SK-MEL-5 (cell line): ENCODE measurements at regions not wholly inside any gene's neighbourhood (a gene's known extent, or its start where the extent isn't known, plus 50 kb on each side); places are given as distances from the start of the nearest gene placed in this dataset.
"Not testable (repeated sequence)": the region's sequence is repeated elsewhere in the genome, so short reads cannot be mapped to it uniquely, and the experiment has no call there.

Experiments used
- DNase-seq: peaks from one replicate; pipeline ENCODE4 v3.0.0-alpha.2; 2016; ENCODE audit warnings: low read depth, low spot score
- in situ Hi-C: cut with HindIII; loops from 2 replicates; pipeline ENCODE4 v1.10.0; 2016; ENCODE audit warnings: low sequenced_read_pairs, high pct_unique_total_duplicates, low pct_unique_long_range_greater_than_20kb

DNA sequence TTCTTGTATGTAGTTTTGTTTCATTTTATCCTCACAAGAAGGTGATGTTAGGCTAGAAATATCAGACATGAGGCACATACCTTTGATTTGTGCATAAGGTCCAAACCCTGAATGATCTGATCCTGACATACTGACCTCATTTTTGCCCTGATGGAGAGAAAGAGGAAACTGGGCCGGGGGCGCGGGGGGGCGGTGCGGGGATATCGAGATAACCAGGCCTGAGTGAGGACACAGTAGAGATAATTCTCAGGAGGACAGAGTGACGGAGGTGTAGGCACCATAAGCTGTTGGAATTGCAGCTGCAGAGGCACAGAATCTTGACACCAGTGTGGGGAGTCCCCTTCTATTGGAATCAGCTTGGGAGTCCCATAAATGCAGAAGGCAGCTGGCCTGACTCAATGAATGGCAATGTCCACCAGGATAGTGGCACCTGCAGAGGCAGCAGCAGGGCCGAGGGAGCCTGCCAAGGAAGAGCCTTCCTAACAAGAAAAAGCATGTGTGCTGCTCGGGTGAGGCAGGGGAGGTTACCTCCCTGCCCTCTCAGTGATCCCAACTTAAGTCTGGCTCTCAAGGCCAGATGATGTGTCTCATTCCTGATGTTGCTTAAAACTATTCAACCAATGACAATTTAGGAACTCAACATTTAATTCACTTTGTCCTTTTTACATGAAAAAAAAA is 234.3 kb upstream of the MSX2 start:
- no peak for DNase-seq
- in situ Hi-C loops: no loop called here

DNA sequence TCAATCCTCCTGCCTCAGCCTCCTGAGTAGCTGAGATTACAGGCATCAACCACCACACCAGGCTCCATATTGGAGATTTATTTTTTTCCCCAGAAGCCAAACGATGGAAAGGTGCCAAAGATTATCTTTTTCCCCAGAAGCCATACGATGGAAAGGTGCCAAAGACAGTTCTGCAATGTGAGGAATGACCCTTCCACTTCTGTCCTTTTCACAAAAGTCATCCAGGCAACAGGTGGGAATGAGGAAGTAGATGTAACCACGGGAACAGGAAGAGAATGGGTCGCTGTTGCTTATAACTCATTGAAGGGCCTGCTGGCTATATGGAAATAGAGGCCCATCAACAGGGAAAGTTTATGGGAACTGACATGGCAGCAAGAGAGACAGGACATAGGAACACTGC is 233.7 kb upstream of the MSX2 start:
- in situ Hi-C loops: no loop called here
- DNase-seq: no peak

DNA sequence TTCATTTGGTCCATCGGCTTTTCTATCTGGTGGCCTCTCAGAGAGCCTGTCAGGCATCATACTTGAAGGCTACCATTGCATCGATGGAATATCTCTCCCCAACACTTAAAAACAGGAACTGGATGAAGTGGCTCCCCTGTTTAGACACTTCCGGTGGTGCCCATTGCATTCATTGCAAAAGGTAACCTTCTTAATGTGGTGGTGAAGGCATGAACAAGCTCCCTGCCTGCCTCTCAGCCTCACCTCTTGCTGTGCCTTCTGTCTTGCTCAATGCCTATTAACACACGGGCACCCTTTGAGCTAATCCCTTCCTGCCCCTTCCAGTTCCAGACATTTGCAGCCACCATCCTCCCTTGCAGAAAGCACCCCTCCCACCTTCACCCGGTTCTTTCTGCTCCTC is 233.1 kb upstream of the MSX2 start:
- in situ Hi-C loops: no loop called here
- no peak for DNase-seq

DNA sequence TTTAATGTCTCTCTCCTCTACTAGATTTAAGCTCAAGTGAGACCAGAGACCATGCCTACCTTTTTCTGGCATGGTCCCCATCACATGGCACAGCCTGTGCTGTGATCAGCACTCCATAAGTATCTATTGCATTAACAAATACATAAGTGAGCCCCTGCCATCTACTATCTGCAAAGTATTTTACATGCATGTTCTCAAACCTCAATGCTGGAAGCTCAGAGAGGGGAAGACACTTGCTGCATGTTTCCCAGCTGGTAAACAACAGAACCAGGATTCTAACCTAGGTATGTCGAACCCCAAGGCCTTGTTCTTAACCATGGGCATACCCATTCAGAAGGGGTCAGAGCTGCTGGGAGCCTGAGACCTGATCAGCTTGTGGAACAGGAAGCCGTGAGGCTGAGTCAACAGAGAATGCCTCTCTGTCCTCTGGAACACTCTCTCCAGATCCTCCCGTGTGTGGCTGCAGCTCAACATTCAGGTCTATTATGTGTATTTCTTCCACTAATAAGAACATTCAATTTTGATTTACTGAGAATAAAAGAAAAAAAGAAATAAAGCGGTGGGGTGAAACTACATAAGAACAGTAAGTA is 232.5 kb upstream of the MSX2 start:
- no peak for DNase-seq
- in situ Hi-C loops: no loop called here

DNA sequence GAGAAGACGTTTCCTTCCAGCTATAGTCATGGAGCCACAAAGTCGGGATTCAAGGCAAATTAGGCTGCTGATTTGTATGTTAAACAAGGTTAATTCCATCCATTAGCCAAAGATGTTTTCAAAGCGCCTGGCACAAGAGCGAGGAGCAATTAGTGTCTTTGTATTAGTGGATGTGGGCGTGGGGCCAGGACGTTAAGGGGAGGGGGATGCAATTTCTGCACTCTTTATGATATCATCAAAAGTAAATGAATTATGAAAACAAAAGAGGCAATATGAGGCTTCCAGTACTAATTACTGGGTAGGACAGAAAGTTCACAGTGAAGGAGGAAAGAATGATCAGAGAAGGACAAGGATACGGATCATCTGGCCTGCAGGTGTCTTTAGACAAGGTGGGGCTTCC is 230.9 kb upstream of the MSX2 start:
- in situ Hi-C loops: no loop called here
- DNase-seq: no peak

DNA sequence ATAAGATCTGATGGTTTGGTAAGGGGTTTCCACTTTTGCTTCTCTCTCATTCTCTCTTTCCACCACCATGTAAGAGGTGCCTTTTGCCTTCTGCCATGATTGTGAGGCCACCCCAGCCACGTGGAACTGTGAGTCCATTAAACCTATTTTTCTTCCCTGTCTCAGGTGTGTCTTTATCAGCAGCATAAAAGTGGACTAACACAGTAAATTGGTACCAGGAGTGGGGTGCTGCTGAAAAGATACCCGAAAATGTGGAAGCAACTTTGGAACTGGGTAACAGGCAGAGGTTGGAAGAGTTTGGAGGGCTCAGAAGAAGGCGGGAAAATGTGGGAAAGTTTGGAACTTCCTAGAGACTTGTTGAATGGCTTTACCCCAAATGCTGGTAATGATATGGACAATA is 226.4 kb upstream of the MSX2 start:
- in situ Hi-C loops, DNase-seq: not testable (repeated sequence)

DNA sequence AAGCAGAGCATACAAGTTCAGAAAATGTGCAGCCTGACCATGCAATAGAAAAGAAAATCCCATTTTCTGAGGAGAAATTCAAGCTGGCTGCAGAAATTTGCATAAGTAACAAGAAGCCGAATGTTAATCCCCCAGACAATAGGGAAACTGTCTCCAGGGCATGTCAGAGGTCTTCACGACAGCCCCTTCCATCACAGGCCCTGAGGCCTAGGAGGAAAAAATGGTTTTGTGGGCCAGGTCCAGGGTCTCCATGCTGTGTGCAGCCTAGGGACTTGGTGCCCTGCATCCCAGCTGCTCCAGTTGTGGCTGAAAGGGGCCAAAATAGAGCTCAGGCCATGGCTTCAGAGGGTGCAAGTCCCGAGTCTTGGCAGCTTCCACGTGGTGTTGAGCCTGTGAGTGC is 225.8 kb upstream of the MSX2 start:
- DNase-seq, in situ Hi-C loops: not testable (repeated sequence)

DNA sequence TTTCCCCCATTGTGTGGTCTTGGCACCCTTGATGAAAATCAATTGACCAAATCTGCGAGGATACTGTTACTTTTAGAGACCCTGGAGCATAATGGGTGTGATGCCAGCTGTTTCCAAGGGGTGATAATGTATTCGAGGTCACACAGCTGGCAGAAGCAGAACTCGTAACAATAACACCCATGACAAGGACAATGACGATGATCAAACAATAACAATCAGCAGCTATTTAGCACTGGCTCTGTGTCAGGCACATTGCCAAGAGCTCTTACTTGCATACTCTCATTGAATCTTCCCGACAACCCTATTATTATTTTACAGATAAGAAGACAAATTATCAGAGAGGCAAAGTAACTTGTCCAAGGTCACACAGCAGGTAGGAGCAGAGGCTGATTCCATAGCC is 223.7 kb upstream of the MSX2 start:
- no peak for DNase-seq
- in situ Hi-C loops: no loop called here

DNA sequence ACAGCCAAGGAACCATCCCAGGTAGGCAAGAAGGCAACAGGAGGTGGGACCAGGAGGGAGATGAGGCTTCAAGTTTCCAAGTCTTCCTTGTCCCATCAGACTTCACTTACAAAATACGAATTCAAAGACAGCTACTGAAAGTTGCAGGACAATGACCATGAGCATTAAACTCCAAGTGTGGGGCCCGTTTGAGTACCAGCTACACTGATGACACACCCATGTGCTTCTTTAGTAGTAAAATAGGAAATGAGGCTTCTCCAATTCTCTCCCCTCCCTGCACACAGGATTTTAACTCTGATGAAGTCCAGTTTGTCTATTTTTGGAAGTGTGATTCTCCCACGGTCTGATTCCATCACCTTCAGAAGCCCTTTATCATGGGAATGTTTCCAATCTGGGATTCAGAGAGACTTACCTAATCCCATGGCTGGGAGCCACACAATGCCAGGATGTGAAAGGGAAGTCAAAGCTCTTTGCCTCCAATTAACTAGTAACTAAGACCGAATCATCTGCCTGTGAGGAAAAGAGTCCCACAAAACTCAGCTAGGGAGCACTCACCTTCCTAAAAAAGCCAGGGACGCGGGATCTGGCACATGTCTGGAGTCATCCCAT is 222.8 kb upstream of the MSX2 start:
- in situ Hi-C loops: no loop called here
- DNase-seq: no peak

DNA sequence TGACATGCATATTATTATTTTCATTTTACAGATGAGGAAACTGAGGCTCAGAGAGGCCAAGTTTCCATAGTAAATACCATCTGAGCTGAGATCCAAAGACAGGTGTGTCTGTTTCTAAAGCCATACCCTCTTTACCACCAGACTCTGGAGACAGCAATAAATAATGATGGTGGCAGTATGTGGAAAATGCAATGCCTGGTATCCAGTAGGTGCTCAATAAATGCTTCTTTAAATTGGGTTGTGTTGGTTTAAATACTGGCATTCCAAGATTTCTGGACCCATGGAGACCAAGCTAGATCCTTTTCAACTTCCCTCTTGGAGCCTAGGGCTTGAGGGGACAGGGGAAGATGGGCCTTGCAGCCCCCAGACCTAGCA is 221.3 kb upstream of the MSX2 start:
- DNase-seq: no peak
- in situ Hi-C loops: no loop called here

DNA sequence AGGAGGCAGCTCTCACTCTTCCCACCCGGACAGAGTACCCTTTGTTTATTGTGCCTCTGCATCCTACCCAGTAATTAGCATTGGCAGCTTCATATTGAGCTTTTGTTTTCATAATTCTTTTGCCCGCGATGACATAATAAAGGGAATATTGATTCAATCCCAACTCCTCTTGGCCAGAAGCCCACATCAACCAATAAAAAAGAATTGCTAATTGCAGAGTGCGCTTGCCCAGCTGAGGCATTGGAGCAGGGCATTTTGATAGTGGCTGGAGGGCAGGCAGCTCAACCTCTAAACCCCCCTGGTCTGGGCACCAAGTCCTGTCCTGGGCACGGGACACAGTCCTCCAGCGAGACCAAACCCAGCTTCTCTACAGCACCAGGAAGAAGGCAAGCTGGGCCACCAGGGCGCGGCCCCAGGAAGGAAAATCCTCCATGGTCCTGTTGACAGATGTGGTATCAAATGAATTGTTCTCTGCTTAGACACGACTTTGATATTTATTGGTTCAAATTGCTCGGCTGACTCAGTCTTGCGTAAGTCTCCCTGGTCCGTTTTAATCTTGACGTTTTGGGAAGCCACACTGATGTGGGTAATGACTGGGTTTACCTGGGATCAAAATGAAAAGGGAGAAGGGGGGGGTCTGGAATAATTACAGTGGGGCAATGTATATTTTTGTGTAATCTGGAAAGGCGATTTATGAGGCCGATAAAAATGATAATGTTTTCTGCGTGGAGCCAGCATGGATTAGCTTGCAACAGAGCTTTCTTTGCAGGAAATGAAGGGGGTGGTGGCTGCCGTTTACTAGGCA is 220.7 kb upstream of the MSX2 start:
- peak; percentile 64 for DNase-seq
- in situ Hi-C loops: no loop called here

DNA sequence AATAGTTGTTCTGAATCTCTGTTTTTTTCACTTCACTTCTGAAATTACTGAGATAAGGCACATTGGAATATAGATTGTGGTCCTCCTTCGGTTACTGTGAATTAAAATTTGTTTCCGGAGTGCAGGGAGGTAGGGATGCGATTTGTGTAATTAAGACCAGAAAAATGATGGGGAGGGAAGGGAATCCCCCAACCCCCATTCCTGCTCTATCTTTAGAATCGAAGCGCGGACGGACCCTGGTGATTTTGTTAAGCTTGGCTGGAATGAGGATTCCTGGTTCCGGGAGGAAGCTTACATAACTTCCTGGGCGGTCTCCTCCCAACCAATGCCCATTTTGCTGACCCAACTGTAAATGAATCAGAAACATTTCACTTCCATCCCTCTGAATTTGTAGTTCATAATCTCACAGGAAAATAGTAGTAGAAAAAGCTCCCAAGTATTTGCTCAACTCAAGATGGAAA is 220.1 kb upstream of the MSX2 start:
- DNase-seq: no peak
- in situ Hi-C loops: no loop called here

DNA sequence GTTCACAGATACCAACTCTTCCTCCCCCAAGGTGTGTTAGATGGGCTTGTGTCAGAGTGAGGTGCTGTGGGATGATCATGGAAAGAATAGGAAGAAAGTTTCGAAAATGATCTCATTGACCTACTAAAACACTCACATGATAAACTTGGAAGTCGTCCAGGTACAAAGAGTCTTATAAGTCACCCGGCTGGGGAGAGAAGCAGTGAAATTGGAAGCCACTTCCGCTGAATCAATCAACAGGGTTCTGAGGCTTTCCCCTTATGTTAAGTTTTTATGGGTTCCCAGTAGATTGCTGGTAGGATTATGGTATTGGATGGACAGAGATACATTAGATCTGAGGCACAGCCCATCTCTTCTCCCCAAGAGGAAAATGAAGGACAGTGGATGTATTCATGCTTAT is 218.8 kb upstream of the MSX2 start:
- in situ Hi-C loops: no loop called here
- peak; percentile 86 for DNase-seq

DNA sequence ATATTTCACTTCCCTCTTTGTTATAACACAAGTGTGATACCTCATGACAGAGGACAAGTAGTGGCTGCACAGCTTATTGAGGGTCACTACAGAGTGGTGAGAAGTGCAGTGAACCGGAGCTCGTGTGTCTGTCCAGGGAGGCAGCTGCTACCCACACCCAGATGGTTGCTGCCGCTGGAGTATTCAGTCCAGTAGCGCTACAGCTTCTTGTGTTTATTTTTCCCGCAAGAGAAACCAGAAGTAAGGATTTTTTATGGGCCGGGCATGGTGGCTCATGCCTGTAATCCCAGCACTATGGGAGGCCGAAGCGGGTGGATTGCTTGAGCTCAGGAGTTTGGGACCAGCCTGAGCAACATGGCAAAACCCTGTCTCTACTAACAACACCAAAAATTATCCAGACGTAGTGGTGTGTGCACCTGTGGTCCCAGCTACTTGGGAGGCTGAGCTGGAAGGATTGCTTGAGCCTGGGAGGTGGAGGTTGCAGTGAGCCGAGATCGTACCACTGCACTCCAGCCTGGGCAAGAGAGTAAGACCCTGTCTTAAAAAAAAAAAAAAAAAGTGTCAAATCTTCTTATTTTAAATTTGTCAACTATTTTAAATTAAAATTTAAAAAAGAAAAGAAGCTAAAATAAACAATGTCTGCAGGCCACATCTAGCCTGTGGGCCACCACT is 213.5 kb upstream of the MSX2 start:
- in situ Hi-C loops: not testable (repeated sequence)

DNA sequence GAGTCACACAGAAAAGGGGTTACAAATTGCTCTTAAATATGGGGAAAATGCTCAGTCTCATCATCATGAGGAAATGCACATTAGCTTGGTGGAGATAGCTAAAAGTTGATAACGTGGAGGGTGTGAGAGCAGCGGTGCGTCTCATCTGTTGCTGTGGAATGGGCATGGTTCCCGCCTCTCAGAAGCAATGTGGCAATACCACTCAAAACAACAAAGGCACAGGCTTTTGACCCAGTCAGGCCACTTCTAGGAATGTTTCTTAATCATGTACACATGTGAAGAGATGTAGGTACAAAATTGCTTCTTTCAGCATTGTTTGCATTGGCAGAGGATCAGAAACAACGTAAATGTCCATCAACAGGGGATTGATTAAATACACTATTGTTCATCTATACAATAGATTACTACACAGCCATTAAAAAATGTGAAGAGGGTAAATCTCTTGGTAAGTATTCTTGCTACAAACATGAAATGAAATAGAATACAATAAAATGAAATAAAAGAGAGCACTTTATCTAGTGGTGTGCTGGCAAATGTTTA is 212.6 kb upstream of the MSX2 start:
- no peak for DNase-seq
- in situ Hi-C loops: no loop called here

More for the DNA sequence above, 213.5 kb upstream of the MSX2 start:
- DNase-seq: not testable (repeated sequence)

DNA sequence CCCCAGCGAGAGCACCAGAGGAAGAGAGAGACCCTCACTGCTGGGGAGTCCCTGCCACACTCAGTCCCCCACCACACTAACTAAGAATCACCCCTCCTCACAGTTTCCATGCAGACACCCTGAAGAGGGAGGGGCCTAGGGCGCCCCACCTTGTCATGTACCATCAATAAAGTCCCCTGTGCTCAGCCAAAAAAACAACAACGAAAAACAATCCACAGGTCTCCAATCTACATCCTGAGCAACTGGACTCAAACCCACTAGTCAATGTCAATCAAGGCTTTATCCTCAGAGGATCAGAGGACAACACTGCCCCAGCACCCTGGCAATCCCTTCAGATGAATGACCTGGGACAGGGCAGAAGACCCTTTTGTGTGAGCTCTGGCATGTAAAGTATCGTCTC is 210.1 kb upstream of the MSX2 start:
- DNase-seq: no peak
- in situ Hi-C loops: no loop called here

DNA sequence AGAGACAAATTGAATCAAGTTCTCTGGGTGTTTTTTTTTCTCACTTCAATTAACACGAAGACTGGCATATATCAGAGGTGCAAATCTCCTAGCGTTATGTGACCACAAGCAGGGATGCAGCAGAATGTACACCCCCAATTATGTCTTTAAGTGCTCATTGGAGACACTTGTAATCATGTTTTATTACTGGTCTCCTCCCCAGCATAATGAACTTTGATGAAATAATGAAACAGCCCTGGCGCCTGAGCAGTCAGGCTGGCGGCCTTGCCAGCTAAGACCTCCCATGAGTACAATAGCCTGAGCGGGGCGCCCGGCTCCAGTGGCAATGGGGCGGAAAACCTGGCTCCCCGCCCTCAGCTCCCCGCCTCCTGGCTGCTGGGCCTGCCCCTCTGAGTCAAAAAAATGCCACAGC is 209.4 kb upstream of the MSX2 start:
- in situ Hi-C loops: no loop called here
- no peak for DNase-seq

DNA sequence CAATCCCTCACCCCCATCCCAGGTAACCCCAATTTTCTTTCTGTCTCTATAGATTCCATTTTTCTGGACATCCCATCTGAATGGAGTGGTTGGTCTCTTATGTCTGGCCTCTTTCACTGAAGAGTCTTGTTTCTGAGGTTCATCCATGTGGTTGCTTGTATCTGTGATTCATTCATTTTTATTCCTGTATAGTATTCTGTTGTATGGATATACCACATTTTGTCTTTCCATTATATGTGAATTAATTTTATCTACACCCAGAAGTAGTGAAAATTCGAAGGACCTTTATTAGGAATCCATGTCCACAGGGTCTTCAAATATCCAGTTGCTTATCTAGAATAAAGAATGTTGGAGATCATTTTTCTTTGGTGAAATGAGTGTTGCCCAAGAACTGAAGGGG is 207.6 kb upstream of the MSX2 start:
- in situ Hi-C loops: no loop called here
- DNase-seq: no peak
